Upper lobe of left lung (tissue), 4 donors: ENCODE measurements at regions not wholly inside any gene's neighbourhood (a gene's known extent, or its start where the extent isn't known, plus 50 kb on each side); places are given as distances from the start of the nearest gene placed in this dataset.

Source experiments
- POLR2A ChIP-seq, 4 donors: fragments of 450-650 bp; IDR thresholded peaks; one replicate each; pipeline ENCODE4 v1.5.1; 2016 to 2017; ENCODE audit warnings: antibody characterized with exemption in 4 of 4, mild to moderate bottlenecking in 2 of 4
- POLR2AphosphoS5 ChIP-seq, 2 donors: sonication (generic); formaldehyde crosslinking; IDR thresholded peaks; one replicate each; pipeline ENCODE4 v1.5.1; 2017; ENCODE audit warnings: antibody characterized with exemption in 2 of 2
- TF ChIP-seq, protein P1 (sequence below), 6 experiments: fragments of 450-650 bp in 4 of 6; fragments of 200-600 bp in 2 of 6; sonication (generic) in 2 of 6; IDR thresholded peaks; one replicate each; pipeline ENCODE4 v1.5.1; 2016 to 2019; ENCODE audit warnings: antibody characterized with exemption in 6 of 6

GRCh38 chr14:39853441-39853840 lies 421.2 kb upstream of the FBXO33 start:
- TF ChIP-seq, protein P1, sequence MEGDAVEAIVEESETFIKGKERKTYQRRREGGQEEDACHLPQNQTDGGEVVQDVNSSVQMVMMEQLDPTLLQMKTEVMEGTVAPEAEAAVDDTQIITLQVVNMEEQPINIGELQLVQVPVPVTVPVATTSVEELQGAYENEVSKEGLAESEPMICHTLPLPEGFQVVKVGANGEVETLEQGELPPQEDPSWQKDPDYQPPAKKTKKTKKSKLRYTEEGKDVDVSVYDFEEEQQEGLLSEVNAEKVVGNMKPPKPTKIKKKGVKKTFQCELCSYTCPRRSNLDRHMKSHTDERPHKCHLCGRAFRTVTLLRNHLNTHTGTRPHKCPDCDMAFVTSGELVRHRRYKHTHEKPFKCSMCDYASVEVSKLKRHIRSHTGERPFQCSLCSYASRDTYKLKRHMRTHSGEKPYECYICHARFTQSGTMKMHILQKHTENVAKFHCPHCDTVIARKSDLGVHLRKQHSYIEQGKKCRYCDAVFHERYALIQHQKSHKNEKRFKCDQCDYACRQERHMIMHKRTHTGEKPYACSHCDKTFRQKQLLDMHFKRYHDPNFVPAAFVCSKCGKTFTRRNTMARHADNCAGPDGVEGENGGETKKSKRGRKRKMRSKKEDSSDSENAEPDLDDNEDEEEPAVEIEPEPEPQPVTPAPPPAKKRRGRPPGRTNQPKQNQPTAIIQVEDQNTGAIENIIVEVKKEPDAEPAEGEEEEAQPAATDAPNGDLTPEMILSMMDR (IDR thresholded peaks at IDR 0.05), result no peak
- no peak for TF ChIP-seq POLR2AphosphoS5 (IDR thresholded peaks at IDR 0.05)
- TF ChIP-seq POLR2A (IDR thresholded peaks at IDR 0.05), result no peak
